Hepatocyte (in vitro differentiated cells): ENCODE measurements at regions not wholly inside any gene's neighbourhood (a gene's known extent, or its start where the extent isn't known, plus 50 kb on each side); places are given as distances from the start of the nearest gene placed in this dataset.

Experiments
- DNase-seq: peaks from one replicate; pipeline ENCODE4 v3.0.0-alpha.2; 2016; ENCODE audit warnings: low spot score
- H2AFZ ChIP-seq: fragments of 200-600 bp; sonication (generic); 2 replicates; pipeline ENCODE4 v1.6.0; 2016; ENCODE audit warnings: antibody characterized with exemption, mild to moderate bottlenecking
- H3K27ac ChIP-seq: fragments of 200-600 bp; sonication (generic); 2 replicates; pipeline ENCODE4 v1.5.1; 2016; ENCODE audit warnings: mild to moderate bottlenecking
- H3K27me3 ChIP-seq: fragments of 200-600 bp; sonication (generic); 2 replicates; pipeline ENCODE4 v1.6.1; 2016
- H3K36me3 ChIP-seq: fragments of 200-600 bp; sonication (generic); replicated peaks from 2 replicates; pipeline ENCODE4 v1.5.1; 2016; ENCODE audit warnings: low read depth; ENCODE audit not compliant: insufficient read depth
- H3K4me1 ChIP-seq: fragments of 200-600 bp; sonication (generic); 2 replicates; pipeline ENCODE4 v1.5.1; 2016; ENCODE audit warnings: mild to moderate bottlenecking, moderate library complexity; ENCODE audit not compliant: insufficient read depth
- H3K4me2 ChIP-seq: fragments of 200-600 bp; sonication (generic); 2 replicates; pipeline ENCODE4 v1.6.0; 2016
- H3K4me3 ChIP-seq: fragments of 200-600 bp; sonication (generic); 2 replicates; pipeline ENCODE4 v1.5.1; 2016; ENCODE audit warnings: mild to moderate bottlenecking
- H3K79me2 ChIP-seq: fragments of 200-600 bp; sonication (generic); 2 replicates; pipeline ENCODE4 v1.6.0; 2017; ENCODE audit warnings: mild to moderate bottlenecking
- H3K9me2 ChIP-seq: fragments of 200-600 bp; sonication (generic); replicated peaks from 2 replicates; pipeline ENCODE4 v1.6.0; 2017; ENCODE audit warnings: mild to moderate bottlenecking; ENCODE audit not compliant: insufficient read depth
- H3K9me3 ChIP-seq: fragments of 200-600 bp; sonication (generic); 2 replicates; pipeline ENCODE4 v1.5.1; 2016; ENCODE audit warnings: low read depth, mild to moderate bottlenecking
- H4K20me1 ChIP-seq: fragments of 200-600 bp; sonication (generic); 2 replicates; pipeline ENCODE4 v1.6.0; 2016; ENCODE audit warnings: mild to moderate bottlenecking; ENCODE audit not compliant: insufficient read depth, poor library complexity, severe bottlenecking
- CTCF ChIP-seq: fragments of 200-600 bp; sonication (generic); IDR thresholded peaks from 2 replicates; pipeline ENCODE4 v1.5.1; 2016; ENCODE audit warnings: antibody characterized with exemption, mild to moderate bottlenecking; ENCODE audit not compliant: poor library complexity
- EZH2 ChIP-seq: fragments of 200-600 bp; sonication (generic); IDR thresholded peaks from 2 replicates; pipeline ENCODE4 v1.6.1; 2016; ENCODE audit warnings: antibody characterized with exemption, mild to moderate bottlenecking, borderline replicate concordance
- EZH2phosphoT487 ChIP-seq: fragments of 200-600 bp; sonication (generic); IDR thresholded peaks from one replicate; pipeline ENCODE4 v1.6.1; 2018; ENCODE audit warnings: antibody characterized with exemption, mild to moderate bottlenecking, low read depth, moderate library complexity; ENCODE audit not compliant: unreplicated experiment, severe bottlenecking
- WGBS: methylation state at CpG from one replicate; pipeline ENCODE4 v1.1.6; 2016; ENCODE audit warnings: low lambda C conversion rate; ENCODE audit errors: missing lambda C conversion rate; 5-methylcytosine and 5-hydroxymethylcytosine counted together

DNA sequence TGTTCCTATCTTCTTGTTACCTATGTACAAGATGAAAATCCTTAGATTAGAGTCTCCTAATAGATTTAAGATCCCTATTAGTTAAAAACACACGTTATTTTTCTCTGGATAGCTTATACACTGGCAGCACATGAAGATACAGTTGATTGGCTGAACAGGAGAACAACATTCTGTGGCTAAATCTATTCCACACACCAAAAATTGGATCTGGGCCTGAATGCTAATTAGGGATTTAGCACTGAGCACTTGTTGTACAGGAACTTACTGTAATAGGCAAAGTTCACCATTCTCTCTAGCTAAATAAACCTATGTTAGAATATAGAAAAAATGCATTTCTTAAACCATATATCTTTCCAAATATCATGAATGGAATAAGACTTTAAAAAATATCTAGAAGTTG lies 117.1 kb upstream of the PTGFR start:
- Histone ChIP-seq H3K79me2 (no peaks in the 10 kb centered on the region), H4K20me1 (no peaks in the 10 kb centered on the region), H3K9me3 (no peaks in the 10 kb centered on the region), H3K27me3 (no peaks in the 10 kb centered on the region), H2AFZ (no peak overlapping the region), H3K4me2 (no peak overlapping the region), H3K4me1 (no peaks in the 10 kb centered on the region), H3K27ac (no peak overlapping the region), H3K4me3 (no peak overlapping the region), H3K9me2 (no peaks in the 10 kb centered on the region), H3K36me3 (no peaks in the 10 kb centered on the region)
- DNase-seq, result no peak
- 58% methylated on average over 1 of the region's 1 CpG for WGBS
- TF ChIP-seq EZH2 (no peak), CTCF (no peak), EZH2phosphoT487 (no peak)

GRCh38 chr1:78375996-78376395 lies 114.8 kb upstream of the PTGFR start:
- Histone ChIP-seq H4K20me1 (no peaks in the 10 kb centered on the region), H2AFZ (no peak overlapping the region), H3K27me3 (no peaks in the 10 kb centered on the region), H3K4me3 (no peak overlapping the region), H3K9me2 (no peaks in the 10 kb centered on the region), H3K79me2 (no peaks in the 10 kb centered on the region), H3K4me1 (no peaks in the 10 kb centered on the region), H3K4me2 (no peak overlapping the region), H3K27ac (no peak overlapping the region), H3K9me3 (no peaks in the 10 kb centered on the region), H3K36me3 (no peaks in the 10 kb centered on the region)
- no peak for DNase-seq
- WGBS, result 83% methylated on average over 3 of the region's 3 CpGs
- no peak for TF ChIP-seq CTCF
- TF ChIP-seq EZH2phosphoT487, result no peak
- no peak for TF ChIP-seq EZH2

DNA sequence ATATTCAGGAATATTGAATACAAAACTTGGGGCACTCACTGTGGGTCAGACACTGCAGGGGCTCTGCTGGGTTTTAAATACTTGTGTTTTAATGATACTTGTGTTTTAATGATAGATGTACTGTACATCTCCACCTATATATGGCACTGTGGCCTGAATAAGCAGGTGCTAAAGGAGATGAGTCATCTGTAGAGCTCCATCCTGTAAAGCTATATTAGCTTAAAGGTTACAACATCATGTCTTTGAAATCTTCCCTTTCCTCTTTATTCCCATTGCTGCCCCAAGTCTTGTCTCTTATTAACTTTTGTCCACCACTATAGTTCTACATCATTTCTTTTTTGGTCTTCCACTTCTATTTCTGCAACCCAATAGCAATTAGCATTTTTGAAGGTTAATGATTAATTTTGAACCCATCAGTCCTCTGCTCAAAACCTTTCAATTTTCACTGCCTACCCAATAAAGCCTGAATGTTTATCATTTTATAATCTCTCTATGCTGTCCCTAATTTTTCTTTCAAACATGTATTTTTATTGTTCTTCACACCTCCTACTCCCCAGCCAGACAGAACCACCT lies 113.3 kb upstream of the PTGFR start:
- Histone ChIP-seq H3K36me3 (no peaks in the 10 kb centered on the region), H3K4me3 (no peak overlapping the region), H2AFZ (no peak overlapping the region), H3K9me2 (no peaks in the 10 kb centered on the region), H3K27me3 (no peaks in the 10 kb centered on the region), H3K9me3 (no peaks in the 10 kb centered on the region), H3K79me2 (no peaks in the 10 kb centered on the region), H3K4me2 (no peak overlapping the region), H3K27ac (no peak overlapping the region), H4K20me1 (no peaks in the 10 kb centered on the region), H3K4me1 (no peaks in the 10 kb centered on the region)
- TF ChIP-seq EZH2phosphoT487, result no peak
- TF ChIP-seq CTCF, result no peak
- TF ChIP-seq EZH2, result no peak
- no peak for DNase-seq

- TF ChIP-seq EZH2 (no peak), CTCF (no peak), EZH2phosphoT487 (no peak)
- H3K4me3 ChIP-seq, result no peak overlapping the region
- no peaks in the 10 kb centered on the region for H3K9me2 ChIP-seq
- no peaks in the 10 kb centered on the region for H3K27me3 ChIP-seq
- no peaks in the 10 kb centered on the region for H4K20me1 ChIP-seq
- 45% methylated on average over 1 of the region's 1 CpG for WGBS
- H2AFZ ChIP-seq, result no peak overlapping the region
- no peaks in the 10 kb centered on the region for H3K36me3 ChIP-seq
- no peaks in the 10 kb centered on the region for H3K9me3 ChIP-seq
- DNase-seq, result no peak
- H3K79me2 ChIP-seq, result no peaks in the 10 kb centered on the region
- H3K27ac ChIP-seq, result no peak overlapping the region
- no peaks in the 10 kb centered on the region for H3K4me1 ChIP-seq
- H3K4me2 ChIP-seq, result no peak overlapping the region
Measured at GRCh38 chr1:78383923-78384322, 106.9 kb upstream of the PTGFR start.
